Natural killer cell (primary cell): ENCODE measurements at regions not wholly inside any gene's neighbourhood (a gene's known extent, or its start where the extent isn't known, plus 50 kb on each side); places are given as distances from the start of the nearest gene placed in this dataset.

Experiments
- ATAC-seq, 3 donors: fragments of 150-1000 bp in 2 of 3; fragments of 200-7000 bp in 1 of 3; cut with Tn5 transposase; 1 replicate in 1 of 3; 2 replicates in 2 of 3; pipeline ENCODE4 v1.10.0; 2021; ENCODE audit warnings: mild to moderate bottlenecking in 2 of 3, moderate library complexity in 2 of 3
- DNase-seq, 2 donors: peaks; one replicate each; pipeline versions ENCODE4 v3.0.0 to v3.0.0-alpha.2; 2013 to 2021; ENCODE audit warnings: mixed read lengths in 1 of 2
- H3K27ac ChIP-seq: one replicate; pipeline ENCODE4 v1.5.1; 2013; ENCODE audit warnings: mild to moderate bottlenecking, low read length
- H3K27me3 ChIP-seq: one replicate; pipeline ENCODE4 v1.6.1; 2013; ENCODE audit warnings: low read length; ENCODE audit not compliant: control insufficient read depth, insufficient read depth
- H3K36me3 ChIP-seq: one replicate; pipeline ENCODE4 v1.6.1; 2013; ENCODE audit warnings: low read length; ENCODE audit not compliant: control insufficient read depth, insufficient read depth
- H3K4me1 ChIP-seq: one replicate; pipeline ENCODE4 v1.6.1; 2013; ENCODE audit warnings: low read length; ENCODE audit not compliant: control insufficient read depth, insufficient read depth
- H3K4me3 ChIP-seq: one replicate; pipeline ENCODE4 v1.5.1; 2013; ENCODE audit warnings: low read length
- H3K9me3 ChIP-seq: one replicate; pipeline ENCODE4 v1.6.1; 2013; ENCODE audit warnings: low read length; ENCODE audit not compliant: control insufficient read depth, insufficient read depth
- H3K27ac Mint-ChIP-seq, 2 donors: one replicate each; pipeline ENCODE4 v1.8.0; 2022; ENCODE audit warnings: mild to moderate bottlenecking in 2 of 2, mixed read lengths in 2 of 2, moderate library complexity in 1 of 2
- H3K27me3 Mint-ChIP-seq, 2 donors: one replicate each; pipeline ENCODE4 v1.8.0; 2022; ENCODE audit warnings: low read depth in 2 of 2, mixed read lengths in 2 of 2
- H3K36me3 Mint-ChIP-seq: one replicate; pipeline ENCODE4 v1.8.0; 2022; ENCODE audit warnings: mixed read lengths
- H3K4me1 Mint-ChIP-seq, 2 donors: one replicate each; pipeline ENCODE4 v1.8.0; 2022; ENCODE audit warnings: mixed read lengths in 2 of 2
- H3K4me3 Mint-ChIP-seq: one replicate; pipeline ENCODE4 v1.8.0; 2022; ENCODE audit warnings: mild to moderate bottlenecking, moderate library complexity, mixed read lengths
- H3K9me3 Mint-ChIP-seq, 2 donors: one replicate each; pipeline ENCODE4 v1.8.0; 2022; ENCODE audit warnings: mixed read lengths in 2 of 2
- CTCF ChIP-seq: fragments of 200-600 bp; IDR thresholded peaks from one replicate; pipeline ENCODE4 v1.8.0; 2022; ENCODE audit warnings: antibody characterized with exemption
- WGBS: methylation state at CpG from one replicate; pipeline ENCODE4 v1.1.7; 2013; ENCODE audit warnings: missing lambda C conversion rate; ENCODE audit not compliant: insufficient coverage; 5-methylcytosine and 5-hydroxymethylcytosine counted together
- intact Hi-C: fragments of 100-400 bp; cut with micrococcal nuclease; formaldehyde crosslinking; loops from one replicate; pipeline ENCODE4 v1.14.2; 2022

GRCh38 chr5:4981608-4982007, 158.5 kb upstream of the ADAMTS16 start:
- Histone ChIP-seq H3K4me3 (no peak overlapping the region), H3K9me3 (no peaks in the 10 kb centered on the region), H3K36me3 (no peaks in the 10 kb centered on the region), H3K4me1 (no peaks in the 10 kb centered on the region), H3K27ac (no peak overlapping the region), H3K27me3 (no peaks in the 10 kb centered on the region)
- WGBS, result 50% methylated on average over 1 of the region's 3 CpGs
- DNase-seq (no peak), ATAC-seq (no peak)
- no peak overlapping the region for H3K4me3 Mint-ChIP-seq
- TF ChIP-seq CTCF, result no peak
- no peaks in the 10 kb centered on the region for H3K9me3 Mint-ChIP-seq
- no peaks in the 10 kb centered on the region for H3K27me3 Mint-ChIP-seq
- no peak overlapping the region for H3K27ac Mint-ChIP-seq
- intact Hi-C loops, result no loop called here
- no peaks in the 10 kb centered on the region for H3K4me1 Mint-ChIP-seq
- H3K36me3 Mint-ChIP-seq, result no peaks in the 10 kb centered on the region

- Histone ChIP-seq H3K27me3 (no peaks in the 10 kb centered on the region), H3K4me1 (no peaks in the 10 kb centered on the region), H3K9me3 (no peaks in the 10 kb centered on the region), H3K4me3 (no peak overlapping the region), H3K27ac (no peak overlapping the region), H3K36me3 (no peaks in the 10 kb centered on the region)
- DNase-seq, result no peak
- Mint-ChIP-seq H3K27ac (no peak overlapping the region), H3K27me3 (no peaks in the 10 kb centered on the region), H3K36me3 (no peaks in the 10 kb centered on the region), H3K9me3 (peaks cover 2% of the 10 kb centered on the region in 2 donors), H3K4me1 (no peaks in the 10 kb centered on the region), H3K4me3 (no peak overlapping the region)
- no peak for TF ChIP-seq CTCF
- WGBS, result 87% methylated on average over 3 of the region's 3 CpGs
- intact Hi-C loops, result no loop called here
- no peak for ATAC-seq
These were observed 156.4 kb upstream of the ADAMTS16 start for GRCh38 chr5:4983701-4984100.

GRCh38 chr5:4984461-4984860, 155.7 kb upstream of the ADAMTS16 start:
- Mint-ChIP-seq H3K27ac (no peak overlapping the region), H3K9me3 (peaks cover 2% of the 10 kb centered on the region in 2 donors), H3K4me1 (no peaks in the 10 kb centered on the region), H3K36me3 (no peaks in the 10 kb centered on the region), H3K27me3 (no peaks in the 10 kb centered on the region), H3K4me3 (no peak overlapping the region)
- H3K4me1 ChIP-seq, result no peaks in the 10 kb centered on the region
- no peak overlapping the region for H3K27ac ChIP-seq
- no peak for ATAC-seq
- no peak for DNase-seq
- TF ChIP-seq CTCF, result no peak
- no peaks in the 10 kb centered on the region for H3K9me3 ChIP-seq
- H3K36me3 ChIP-seq, result no peaks in the 10 kb centered on the region
- intact Hi-C loops, result no loop called here
- no peak overlapping the region for H3K4me3 ChIP-seq
- WGBS, result no CpG with 5 or more reads among the region's 1 CpG
- H3K27me3 ChIP-seq, result no peaks in the 10 kb centered on the region

- H3K9me3 Mint-ChIP-seq, result peaks cover 2% of the 10 kb centered on the region in 2 donors
- DNase-seq (no peak), ATAC-seq (no peak)
- Histone ChIP-seq H3K27ac (no peak overlapping the region), H3K9me3 (no peaks in the 10 kb centered on the region), H3K36me3 (no peaks in the 10 kb centered on the region), H3K27me3 (no peaks in the 10 kb centered on the region), H3K4me3 (no peak overlapping the region), H3K4me1 (no peaks in the 10 kb centered on the region)
- intact Hi-C loops, result no loop called here
- no peaks in the 10 kb centered on the region for H3K36me3 Mint-ChIP-seq
- no peak overlapping the region for H3K4me3 Mint-ChIP-seq
- 86% methylated on average over 4 of the region's 4 CpGs for WGBS
- no peaks in the 10 kb centered on the region for H3K4me1 Mint-ChIP-seq
- no peak for TF ChIP-seq CTCF
- no peaks in the 10 kb centered on the region for H3K27me3 Mint-ChIP-seq
- no peak overlapping the region for H3K27ac Mint-ChIP-seq
These were observed 152.7 kb upstream of the ADAMTS16 start for GRCh38 chr5:4987431-4987830.
